ENCODE measurements at regions not wholly inside any gene's neighbourhood (a gene's known extent, or its start where the extent isn't known, plus 50 kb on each side); places are given as distances from the start of the nearest gene placed in this dataset.

DNA sequence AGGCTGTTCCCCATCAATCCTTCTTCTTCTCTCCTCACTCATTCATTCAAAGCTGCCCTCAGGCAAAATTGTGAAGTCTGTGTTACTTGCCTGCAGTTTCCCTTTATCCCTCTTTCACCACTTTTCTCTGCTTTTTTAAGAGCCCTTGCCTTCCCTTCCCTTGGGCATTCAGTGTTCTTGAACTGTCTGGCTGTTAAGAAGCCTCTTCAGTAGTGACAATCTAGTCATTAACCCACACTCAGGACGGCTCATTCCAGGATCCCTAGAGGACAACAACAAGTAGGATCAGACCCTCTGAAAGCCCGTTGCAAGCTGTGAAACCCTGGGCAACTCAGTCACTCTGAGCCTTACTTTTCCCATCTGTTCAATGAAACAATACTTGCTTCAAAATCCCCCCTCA lies 615.7 kb downstream of the EPHA4 start:
- TF ChIP-seq, protein P1, sequence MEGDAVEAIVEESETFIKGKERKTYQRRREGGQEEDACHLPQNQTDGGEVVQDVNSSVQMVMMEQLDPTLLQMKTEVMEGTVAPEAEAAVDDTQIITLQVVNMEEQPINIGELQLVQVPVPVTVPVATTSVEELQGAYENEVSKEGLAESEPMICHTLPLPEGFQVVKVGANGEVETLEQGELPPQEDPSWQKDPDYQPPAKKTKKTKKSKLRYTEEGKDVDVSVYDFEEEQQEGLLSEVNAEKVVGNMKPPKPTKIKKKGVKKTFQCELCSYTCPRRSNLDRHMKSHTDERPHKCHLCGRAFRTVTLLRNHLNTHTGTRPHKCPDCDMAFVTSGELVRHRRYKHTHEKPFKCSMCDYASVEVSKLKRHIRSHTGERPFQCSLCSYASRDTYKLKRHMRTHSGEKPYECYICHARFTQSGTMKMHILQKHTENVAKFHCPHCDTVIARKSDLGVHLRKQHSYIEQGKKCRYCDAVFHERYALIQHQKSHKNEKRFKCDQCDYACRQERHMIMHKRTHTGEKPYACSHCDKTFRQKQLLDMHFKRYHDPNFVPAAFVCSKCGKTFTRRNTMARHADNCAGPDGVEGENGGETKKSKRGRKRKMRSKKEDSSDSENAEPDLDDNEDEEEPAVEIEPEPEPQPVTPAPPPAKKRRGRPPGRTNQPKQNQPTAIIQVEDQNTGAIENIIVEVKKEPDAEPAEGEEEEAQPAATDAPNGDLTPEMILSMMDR (IDR thresholded peaks at IDR 0.05; ENCODE audit: low read depth, low read length, poor library complexity, severe bottlenecking): no peak
- no peak for TF ChIP-seq EZH2phosphoT487 (IDR thresholded peaks at IDR 0.05; ENCODE audit: borderline replicate concordance, low read length)
